ENCODE measurements at regions not wholly inside any gene's neighbourhood (a gene's known extent, or its start where the extent isn't known, plus 50 kb on each side); places are given as distances from the start of the nearest gene placed in this dataset.

DNA sequence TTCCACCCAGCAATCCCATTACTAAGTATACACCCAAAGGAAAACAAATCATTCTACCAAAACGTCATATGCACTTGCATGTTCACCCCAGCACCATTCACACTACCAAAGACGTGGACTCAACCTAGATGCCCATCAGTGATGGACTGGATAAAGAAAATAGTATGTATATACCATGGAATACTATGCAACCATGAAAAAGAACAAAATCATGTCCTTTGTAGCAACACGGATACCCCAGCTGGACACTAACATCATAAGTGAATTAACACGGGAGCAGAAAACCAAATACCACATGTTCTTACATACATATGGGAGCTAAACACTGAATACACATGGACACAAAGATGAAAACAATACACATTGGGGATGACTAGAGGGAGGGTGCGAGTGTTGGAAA, 309.1 kb upstream of the KLF3 start:
- WGBS (ENCODE audit: insufficient coverage, low coverage, low lambda C conversion rate, missing lambda C conversion rate) = 72% methylated on average over 5 of the region's 5 CpGs
- DNase-seq (no peak), ATAC-seq (no peak)
- Histone ChIP-seq H3K4me1 (no peaks in the 10 kb centered on the region), H3K27me3 (no peaks in the 10 kb centered on the region), H3K9me3 (peaks cover 0 to 5% (median 0%) of the 10 kb centered on the region in 4 donors), H3K27ac (no peak overlapping the region), H3K4me3 (no peak overlapping the region), H3K36me3 (no peaks in the 10 kb centered on the region)
- TF ChIP-seq POLR2A (IDR thresholded peaks at IDR 0.05) = no peak
- intact Hi-C loops (cut with DNase I) = no loop called here

DNA sequence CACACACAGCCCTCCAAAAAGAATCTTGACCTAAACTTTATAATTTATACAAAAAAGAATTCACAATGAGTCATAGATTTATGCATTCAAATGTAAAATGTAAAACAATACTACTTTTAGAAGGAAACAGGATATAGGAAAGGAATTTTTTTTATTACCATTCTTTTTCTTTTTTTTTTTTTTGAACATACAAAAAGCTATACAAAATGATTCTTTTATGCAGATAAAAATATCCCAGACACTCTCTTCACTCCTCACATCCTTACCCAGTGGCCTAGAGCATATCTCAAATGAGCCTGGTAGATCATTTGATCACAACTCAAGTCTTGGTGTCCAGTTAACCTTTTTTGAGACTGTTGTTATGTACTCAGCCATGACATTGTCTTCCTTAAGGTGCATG, 307.3 kb upstream of the KLF3 start:
- no peaks in the 10 kb centered on the region for H3K36me3 ChIP-seq
- TF ChIP-seq, protein P1, sequence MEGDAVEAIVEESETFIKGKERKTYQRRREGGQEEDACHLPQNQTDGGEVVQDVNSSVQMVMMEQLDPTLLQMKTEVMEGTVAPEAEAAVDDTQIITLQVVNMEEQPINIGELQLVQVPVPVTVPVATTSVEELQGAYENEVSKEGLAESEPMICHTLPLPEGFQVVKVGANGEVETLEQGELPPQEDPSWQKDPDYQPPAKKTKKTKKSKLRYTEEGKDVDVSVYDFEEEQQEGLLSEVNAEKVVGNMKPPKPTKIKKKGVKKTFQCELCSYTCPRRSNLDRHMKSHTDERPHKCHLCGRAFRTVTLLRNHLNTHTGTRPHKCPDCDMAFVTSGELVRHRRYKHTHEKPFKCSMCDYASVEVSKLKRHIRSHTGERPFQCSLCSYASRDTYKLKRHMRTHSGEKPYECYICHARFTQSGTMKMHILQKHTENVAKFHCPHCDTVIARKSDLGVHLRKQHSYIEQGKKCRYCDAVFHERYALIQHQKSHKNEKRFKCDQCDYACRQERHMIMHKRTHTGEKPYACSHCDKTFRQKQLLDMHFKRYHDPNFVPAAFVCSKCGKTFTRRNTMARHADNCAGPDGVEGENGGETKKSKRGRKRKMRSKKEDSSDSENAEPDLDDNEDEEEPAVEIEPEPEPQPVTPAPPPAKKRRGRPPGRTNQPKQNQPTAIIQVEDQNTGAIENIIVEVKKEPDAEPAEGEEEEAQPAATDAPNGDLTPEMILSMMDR (IDR thresholded peaks at IDR 0.05) = no peak
- no peak for TF ChIP-seq POLR2A (IDR thresholded peaks at IDR 0.05)
- no peak for ATAC-seq
- H3K4me1 ChIP-seq = no peaks in the 10 kb centered on the region
- H3K9me3 ChIP-seq = peaks cover 0 to 5% (median 0%) of the 10 kb centered on the region in 4 donors
- no peak overlapping the region for H3K27ac ChIP-seq
- no peak overlapping the region for H3K4me3 ChIP-seq
- no peak for DNase-seq
- intact Hi-C loops (cut with DNase I) = no loop called here
- no peaks in the 10 kb centered on the region for H3K27me3 ChIP-seq

DNA sequence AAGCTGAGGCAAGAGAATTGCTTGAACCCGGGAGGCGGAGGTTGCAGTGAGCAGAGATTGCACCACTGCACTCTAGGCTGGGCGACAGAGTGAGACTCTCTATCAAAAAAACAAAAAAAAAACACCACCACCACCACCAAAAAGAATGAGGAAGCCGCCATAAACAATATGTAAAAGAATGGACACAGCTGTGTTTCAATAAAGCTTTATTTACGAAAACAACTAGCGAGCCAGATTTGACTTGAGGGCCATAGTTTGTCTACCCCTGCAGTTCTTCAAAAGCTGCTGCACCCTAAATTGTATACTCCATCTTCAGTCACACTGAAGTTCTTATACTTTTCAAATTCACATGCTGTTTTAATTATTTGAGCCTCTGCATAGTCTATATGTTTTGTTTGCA, 306.5 kb upstream of the KLF3 start:
- Histone ChIP-seq H3K4me1 (no peaks in the 10 kb centered on the region), H3K9me3 (no peaks in the 10 kb centered on the region), H3K4me3 (no peak overlapping the region), H3K27me3 (no peaks in the 10 kb centered on the region), H3K36me3 (no peaks in the 10 kb centered on the region), H3K27ac (no peak overlapping the region)
- intact Hi-C loops (cut with DNase I) = no loop called here
- TF ChIP-seq POLR2A (IDR thresholded peaks at IDR 0.05) = no peak
- TF ChIP-seq, protein P1 (IDR thresholded peaks at IDR 0.05) = no peak
- ATAC-seq (no peak), DNase-seq (no peak)
- 98% methylated on average over 6 of the region's 6 CpGs for WGBS (ENCODE audit: insufficient coverage, low coverage, low lambda C conversion rate, missing lambda C conversion rate)

DNA sequence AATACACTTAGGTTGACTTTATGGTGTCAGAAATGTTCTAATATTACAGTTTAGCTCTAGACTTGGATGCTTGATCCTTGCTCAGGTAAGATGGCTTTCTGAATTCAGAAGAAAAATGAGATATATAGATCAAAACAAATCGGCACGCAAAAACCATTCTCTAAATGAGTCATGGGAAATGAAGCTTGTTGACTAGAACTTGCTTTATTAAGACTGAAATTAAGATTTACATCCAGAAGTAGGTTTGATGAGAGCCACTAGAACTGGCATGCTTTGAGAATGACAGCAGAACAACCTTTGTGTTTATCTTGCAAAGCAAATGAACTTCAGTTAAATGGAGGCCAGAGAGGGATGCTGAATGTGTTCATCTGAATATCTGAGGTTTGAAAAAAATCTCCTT, 304.9 kb upstream of the KLF3 start:
- H3K9me3 ChIP-seq = no peaks in the 10 kb centered on the region
- H3K36me3 ChIP-seq = no peaks in the 10 kb centered on the region
- WGBS (ENCODE audit: insufficient coverage, low coverage, low lambda C conversion rate, missing lambda C conversion rate) = 58% methylated on average over 2 of the region's 2 CpGs
- TF ChIP-seq, protein P1 (IDR thresholded peaks at IDR 0.05) = no peak
- TF ChIP-seq POLR2A (IDR thresholded peaks at IDR 0.05) = no peak
- no peak overlapping the region for H3K4me3 ChIP-seq
- no peaks in the 10 kb centered on the region for H3K4me1 ChIP-seq
- DNase-seq (no peak), ATAC-seq (no peak)
- H3K27me3 ChIP-seq = no peaks in the 10 kb centered on the region
- intact Hi-C loops (cut with DNase I) = no loop called here
- no peak overlapping the region for H3K27ac ChIP-seq

DNA sequence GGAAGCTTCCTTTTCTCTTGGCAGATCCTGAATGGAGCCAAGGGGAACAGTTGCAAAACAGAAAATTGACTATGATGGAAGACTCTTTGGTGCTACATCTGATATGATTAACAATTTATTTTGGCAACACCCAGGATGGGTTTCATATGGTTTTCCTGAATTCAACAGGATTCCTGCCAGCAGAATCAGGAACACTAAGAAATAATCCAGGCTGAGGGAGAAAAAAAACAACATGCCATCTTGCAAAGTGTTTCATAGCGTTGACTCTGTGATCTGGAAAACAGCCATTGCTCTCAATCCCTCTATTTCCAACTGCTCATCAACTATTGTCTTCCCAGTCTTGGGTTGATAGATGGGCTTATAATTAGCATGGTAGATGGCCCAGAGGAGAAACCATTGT, 303.8 kb upstream of the KLF3 start:
- H3K27me3 ChIP-seq = no peaks in the 10 kb centered on the region
- H3K4me3 ChIP-seq = no peak overlapping the region
- DNase-seq (no peak), ATAC-seq (no peak)
- no peaks in the 10 kb centered on the region for H3K36me3 ChIP-seq
- intact Hi-C loops (cut with DNase I) = no loop called here
- no peaks in the 10 kb centered on the region for H3K4me1 ChIP-seq
- TF ChIP-seq, protein P1 (IDR thresholded peaks at IDR 0.05) = no peak
- no peak for TF ChIP-seq POLR2A (IDR thresholded peaks at IDR 0.05)
- WGBS (ENCODE audit: insufficient coverage, low coverage, low lambda C conversion rate, missing lambda C conversion rate) = 100% methylated on average over 1 of the region's 1 CpG
- no peak overlapping the region for H3K27ac ChIP-seq
- H3K9me3 ChIP-seq = no peaks in the 10 kb centered on the region

Data from right lobe of liver (tissue), 6 donors.